ENCODE measurements at regions not wholly inside any gene's neighbourhood (a gene's known extent, or its start where the extent isn't known, plus 50 kb on each side); places are given as distances from the start of the nearest gene placed in this dataset.

GRCh38 chr2:198703281-198703680, 754.5 kb downstream of the SATB2 start:
- no peak for DNase-seq (ENCODE audit: low read depth in 2 of 2)
- H3K4me3 ChIP-seq (replicated peaks in 1 of 2; ENCODE audit: low read depth in 2 of 2, low read length in 2 of 2): no peak overlapping the region
- TF ChIP-seq CTCF (IDR thresholded peaks at IDR 0.05; ENCODE audit: low read depth, low read length): no peak

- no peak for TF ChIP-seq CTCF (IDR thresholded peaks at IDR 0.05; ENCODE audit: low read depth, low read length)
- H3K4me3 ChIP-seq (replicated peaks in 1 of 2; ENCODE audit: low read depth in 2 of 2, low read length in 2 of 2): no peak overlapping the region
- no peak for DNase-seq (ENCODE audit: low read depth in 2 of 2)
Measured at GRCh38 chr2:198702796-198703195, 754.9 kb downstream of the SATB2 start.

DNA sequence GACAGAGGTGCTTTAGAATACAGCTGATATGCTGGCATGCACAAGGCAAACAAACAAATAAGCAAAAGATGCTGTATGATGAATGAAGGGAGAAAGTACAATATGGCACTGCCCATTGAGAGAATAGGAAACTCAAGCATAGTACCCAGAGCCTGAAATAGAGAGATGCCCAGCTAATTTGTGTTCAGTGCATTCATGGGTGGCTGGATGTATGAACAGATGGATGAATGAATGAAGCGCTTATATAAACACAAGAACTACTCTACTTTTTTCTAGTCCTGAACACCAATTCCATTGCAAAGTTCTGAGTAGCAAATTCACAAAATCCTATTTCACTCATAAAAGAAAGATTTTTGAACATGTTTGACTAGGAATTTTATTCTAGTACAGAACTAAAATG, 756.3 kb downstream of the SATB2 start:
- no peak overlapping the region for H3K4me3 ChIP-seq (replicated peaks in 1 of 2; ENCODE audit: low read depth in 2 of 2, low read length in 2 of 2)
- no peak for TF ChIP-seq CTCF (IDR thresholded peaks at IDR 0.05; ENCODE audit: low read depth, low read length)
- DNase-seq (ENCODE audit: low read depth in 2 of 2): no peak

- no peak for TF ChIP-seq CTCF (IDR thresholded peaks at IDR 0.05; ENCODE audit: low read depth, low read length)
- H3K4me3 ChIP-seq (replicated peaks in 1 of 2; ENCODE audit: low read depth in 2 of 2, low read length in 2 of 2): no peak overlapping the region
- DNase-seq (ENCODE audit: low read depth in 2 of 2): no peak
Measured at GRCh38 chr2:198700319-198700718, 757.4 kb downstream of the SATB2 start.

- DNase-seq (ENCODE audit: low read depth in 2 of 2): no peak
- no peak for TF ChIP-seq CTCF (IDR thresholded peaks at IDR 0.05; ENCODE audit: low read depth, low read length)
- no peak overlapping the region for H3K4me3 ChIP-seq (replicated peaks in 1 of 2; ENCODE audit: low read depth in 2 of 2, low read length in 2 of 2)
Measured at GRCh38 chr2:198698230-198698629, 759.5 kb downstream of the SATB2 start.

DNA sequence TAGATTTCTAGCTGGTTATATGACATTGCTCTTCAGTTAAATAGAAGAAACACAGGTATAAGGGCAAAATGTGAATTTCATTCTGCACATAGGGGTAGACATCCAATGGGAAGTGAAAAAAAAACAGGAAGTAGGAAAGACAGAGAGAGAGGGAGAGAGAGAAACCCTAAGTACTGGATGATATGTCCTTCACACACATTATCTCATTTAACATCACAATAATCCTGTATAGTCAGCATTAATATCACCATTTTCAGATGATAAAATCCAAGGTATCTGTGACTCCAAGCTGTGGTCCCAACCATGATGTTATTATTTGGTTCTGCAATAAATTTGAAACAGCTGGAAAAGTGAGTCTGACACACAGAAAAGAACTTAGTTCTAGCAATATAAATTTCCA, 759.9 kb downstream of the SATB2 start:
- TF ChIP-seq CTCF (IDR thresholded peaks at IDR 0.05; ENCODE audit: low read depth, low read length): no peak
- no peak for DNase-seq (ENCODE audit: low read depth in 2 of 2)

DNA sequence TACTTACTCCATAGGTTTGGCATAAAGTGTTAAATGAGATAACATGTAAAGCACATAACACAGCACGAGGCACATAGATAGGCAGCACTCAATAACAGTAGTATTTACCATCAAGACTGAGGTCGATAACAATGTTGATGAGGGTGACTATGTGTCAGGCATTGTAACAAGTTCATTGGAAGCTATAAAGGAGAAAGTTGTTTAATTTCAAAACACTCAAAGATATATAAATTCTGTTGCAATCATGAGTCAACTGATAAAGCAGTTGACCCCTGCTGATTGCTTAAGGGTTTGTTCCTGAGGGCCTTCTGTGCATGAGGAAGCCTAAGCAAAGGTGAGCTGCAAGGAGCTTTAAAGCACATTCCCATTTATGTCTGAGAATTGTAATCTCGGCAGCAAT, 760.5 kb downstream of the SATB2 start:
- no peak overlapping the region for H3K4me3 ChIP-seq (replicated peaks in 1 of 2; ENCODE audit: low read depth in 2 of 2, low read length in 2 of 2)
- DNase-seq (ENCODE audit: low read depth in 2 of 2): no peak
- no peak for TF ChIP-seq CTCF (IDR thresholded peaks at IDR 0.05; ENCODE audit: low read depth, low read length)

More for the DNA sequence above, 759.9 kb downstream of the SATB2 start:
- H3K4me3 ChIP-seq (replicated peaks in 1 of 2; ENCODE audit: low read depth in 2 of 2, low read length in 2 of 2): no peak overlapping the region
